ENCODE measurements at regions not wholly inside any gene's neighbourhood (a gene's known extent, or its start where the extent isn't known, plus 50 kb on each side); places are given as distances from the start of the nearest gene placed in this dataset.

GRCh38 chr16:86891631-86892030 is 313.3 kb downstream of the FOXL1 start:
- ATAC-seq (no peak), DNase-seq (no peak)
- Mint-ChIP-seq H3K36me3 (ENCODE audit: low read depth) (no peaks in the 10 kb centered on the region), H3K4me3 (no peak overlapping the region), H3K4me1 (ENCODE audit: low read depth) (no peaks in the 10 kb centered on the region), H3K27me3 (ENCODE audit: low read depth) (no peaks in the 10 kb centered on the region), H3K9me3 (ENCODE audit: insufficient read depth) (no peaks in the 10 kb centered on the region), H3K27ac (no peak overlapping the region)
- POLR2A ChIA-PET = no interaction called here
- CTCF ChIA-PET = interaction anchor here (1.3 kb wide), 1 partner anchor 9 kb away, joined by 3 read pairs; no protein-coding TSS in a partner anchor

DNA sequence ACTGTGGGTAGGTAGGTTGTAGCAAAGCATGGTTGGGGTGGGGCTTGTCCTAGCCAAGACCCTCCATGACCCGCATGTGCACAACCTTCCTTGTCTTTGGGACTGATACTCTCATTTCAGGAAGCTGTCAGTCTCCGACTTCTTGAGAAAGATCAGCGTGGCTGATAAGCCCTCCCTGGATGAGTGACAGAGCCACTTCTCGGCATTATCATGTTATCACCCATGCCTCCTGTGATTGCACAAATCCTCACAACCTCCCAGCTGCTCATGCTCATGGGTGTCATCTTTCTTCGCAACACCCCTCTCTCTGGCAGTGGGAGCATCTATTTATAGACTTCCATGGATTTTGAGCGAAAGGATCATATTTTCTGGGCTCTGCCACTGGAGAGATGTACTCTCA is 314.2 kb downstream of the FOXL1 start:
- DNase-seq (no peak), ATAC-seq (no peak)
- Mint-ChIP-seq H3K4me1 (ENCODE audit: low read depth) (no peaks in the 10 kb centered on the region), H3K27me3 (ENCODE audit: low read depth) (no peaks in the 10 kb centered on the region), H3K4me3 (no peak overlapping the region), H3K36me3 (ENCODE audit: low read depth) (no peaks in the 10 kb centered on the region), H3K9me3 (ENCODE audit: insufficient read depth) (no peaks in the 10 kb centered on the region), H3K27ac (no peak overlapping the region)
- CTCF ChIA-PET = interaction anchor here (1.3 kb wide), 1 partner anchor 10 kb away, joined by 3 read pairs; no protein-coding TSS in a partner anchor
- POLR2A ChIA-PET = no interaction called here

- Mint-ChIP-seq H3K36me3 (ENCODE audit: low read depth) (no peaks in the 10 kb centered on the region), H3K9me3 (ENCODE audit: insufficient read depth) (no peaks in the 10 kb centered on the region), H3K4me1 (ENCODE audit: low read depth) (no peaks in the 10 kb centered on the region), H3K27me3 (ENCODE audit: low read depth) (no peaks in the 10 kb centered on the region), H3K4me3 (no peak overlapping the region), H3K27ac (no peak overlapping the region)
- ATAC-seq (no peak), DNase-seq (no peak)
- ChIA-PET CTCF (no interaction called here), POLR2A (no interaction called here)
These were observed 315.2 kb downstream of the FOXL1 start for GRCh38 chr16:86893506-86893905.

DNA sequence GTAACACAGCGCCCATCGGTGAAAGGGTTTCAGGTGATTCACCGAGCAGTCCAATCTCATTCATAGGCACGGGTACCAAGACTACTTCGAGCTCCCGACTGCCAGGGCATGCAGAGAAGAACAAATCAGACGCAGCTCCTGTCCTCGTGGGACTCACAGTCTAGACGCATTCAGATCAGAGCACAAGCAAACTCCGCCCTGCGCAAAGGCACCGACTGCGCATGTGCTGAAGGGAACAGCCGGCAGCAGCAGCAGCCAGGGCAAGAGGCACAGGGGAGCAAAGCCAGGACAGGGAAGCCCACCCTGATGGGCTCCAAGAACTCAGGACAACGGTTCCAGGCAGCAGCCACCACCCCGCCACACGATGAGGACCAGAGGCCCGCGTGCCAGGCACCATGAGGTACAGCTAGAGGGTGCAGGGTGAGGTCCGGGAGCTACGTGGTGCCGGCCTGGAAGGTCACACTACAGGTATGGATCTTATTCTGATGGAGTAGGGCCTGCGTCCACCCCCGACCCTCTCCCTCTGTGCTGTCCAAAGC is 315.7 kb downstream of the FOXL1 start:
- ATAC-seq (no peak), DNase-seq (no peak)
- Mint-ChIP-seq H3K27ac (no peak overlapping the region), H3K4me3 (no peak overlapping the region), H3K27me3 (ENCODE audit: low read depth) (no peaks in the 10 kb centered on the region), H3K4me1 (ENCODE audit: low read depth) (no peaks in the 10 kb centered on the region), H3K36me3 (ENCODE audit: low read depth) (no peaks in the 10 kb centered on the region), H3K9me3 (ENCODE audit: insufficient read depth) (no peaks in the 10 kb centered on the region)
- ChIA-PET CTCF (no interaction called here), POLR2A (no interaction called here)

- no peak overlapping the region for H3K27ac Mint-ChIP-seq
- H3K36me3 Mint-ChIP-seq (ENCODE audit: low read depth) = no peaks in the 10 kb centered on the region
- POLR2A ChIA-PET = no interaction called here
- CTCF ChIA-PET = no interaction called here
- H3K4me3 Mint-ChIP-seq = no peak overlapping the region
- H3K4me1 Mint-ChIP-seq (ENCODE audit: low read depth) = no peaks in the 10 kb centered on the region
- DNase-seq = no peak
- H3K27me3 Mint-ChIP-seq (ENCODE audit: low read depth) = no peaks in the 10 kb centered on the region
- H3K9me3 Mint-ChIP-seq (ENCODE audit: insufficient read depth) = no peaks in the 10 kb centered on the region
- no peak for ATAC-seq
These were observed 316.6 kb downstream of the FOXL1 start for GRCh38 chr16:86894925-86895324.

DNA sequence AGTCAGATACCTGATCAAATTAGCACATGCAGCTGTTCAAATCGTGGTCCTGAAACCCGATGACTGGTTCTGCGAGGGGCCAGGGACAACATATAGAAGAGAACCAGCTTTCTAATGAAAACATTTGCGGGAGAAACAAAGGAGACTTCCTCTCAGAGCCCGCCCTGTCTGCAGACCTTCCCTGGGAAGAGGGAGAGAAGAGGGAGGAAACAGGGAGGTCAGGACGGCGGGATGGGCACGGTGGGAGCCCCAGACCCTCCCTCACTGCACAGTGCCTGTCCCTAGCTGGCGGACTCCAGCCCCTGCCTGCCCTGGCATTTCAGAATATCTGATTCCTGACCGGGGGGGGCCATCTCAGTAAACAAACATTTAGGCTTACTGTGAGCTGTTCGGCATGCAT is 317.3 kb downstream of the FOXL1 start:
- Mint-ChIP-seq H3K4me1 (ENCODE audit: low read depth) (no peaks in the 10 kb centered on the region), H3K4me3 (no peak overlapping the region), H3K27ac (no peak overlapping the region), H3K27me3 (ENCODE audit: low read depth) (no peaks in the 10 kb centered on the region), H3K9me3 (ENCODE audit: insufficient read depth) (no peaks in the 10 kb centered on the region), H3K36me3 (ENCODE audit: low read depth) (no peaks in the 10 kb centered on the region)
- ChIA-PET POLR2A (no interaction called here), CTCF (no interaction called here)
- DNase-seq (no peak), ATAC-seq (no peak)

DNA sequence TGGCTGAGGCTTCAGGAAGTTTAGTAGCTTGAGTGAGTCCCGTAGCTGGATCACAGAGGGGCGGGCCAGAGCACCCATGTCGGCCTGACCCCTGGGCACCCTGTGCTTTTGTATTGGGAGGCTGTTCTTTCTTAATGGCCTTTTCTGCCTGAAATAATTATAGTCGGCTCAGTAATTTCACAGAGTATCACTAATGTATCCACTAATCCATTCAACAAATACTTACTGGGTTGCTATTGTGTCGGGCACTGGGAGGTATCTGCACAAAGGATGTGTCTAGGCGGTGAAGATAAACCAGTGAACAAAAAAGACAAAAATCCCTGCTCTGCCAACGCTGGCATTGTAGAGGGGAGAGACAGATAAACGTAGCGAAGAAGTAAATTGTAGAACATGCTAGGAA is 318.6 kb downstream of the FOXL1 start:
- Mint-ChIP-seq H3K27me3 (ENCODE audit: low read depth) (no peaks in the 10 kb centered on the region), H3K9me3 (ENCODE audit: insufficient read depth) (no peaks in the 10 kb centered on the region), H3K27ac (no peak overlapping the region), H3K4me3 (no peak overlapping the region), H3K36me3 (ENCODE audit: low read depth) (no peaks in the 10 kb centered on the region), H3K4me1 (ENCODE audit: low read depth) (no peaks in the 10 kb centered on the region)
- ChIA-PET POLR2A (no interaction called here), CTCF (no interaction called here)
- DNase-seq (no peak), ATAC-seq (no peak)

GRCh38 chr16:86897486-86897885 is 319.1 kb downstream of the FOXL1 start:
- H3K4me1 Mint-ChIP-seq (ENCODE audit: low read depth) = no peaks in the 10 kb centered on the region
- no peaks in the 10 kb centered on the region for H3K36me3 Mint-ChIP-seq (ENCODE audit: low read depth)
- ATAC-seq = no peak
- no peak overlapping the region for H3K4me3 Mint-ChIP-seq
- ChIA-PET CTCF (no interaction called here), POLR2A (no interaction called here)
- no peak overlapping the region for H3K27ac Mint-ChIP-seq
- H3K9me3 Mint-ChIP-seq (ENCODE audit: insufficient read depth) = no peaks in the 10 kb centered on the region
- no peak for DNase-seq
- no peaks in the 10 kb centered on the region for H3K27me3 Mint-ChIP-seq (ENCODE audit: low read depth)

DNA sequence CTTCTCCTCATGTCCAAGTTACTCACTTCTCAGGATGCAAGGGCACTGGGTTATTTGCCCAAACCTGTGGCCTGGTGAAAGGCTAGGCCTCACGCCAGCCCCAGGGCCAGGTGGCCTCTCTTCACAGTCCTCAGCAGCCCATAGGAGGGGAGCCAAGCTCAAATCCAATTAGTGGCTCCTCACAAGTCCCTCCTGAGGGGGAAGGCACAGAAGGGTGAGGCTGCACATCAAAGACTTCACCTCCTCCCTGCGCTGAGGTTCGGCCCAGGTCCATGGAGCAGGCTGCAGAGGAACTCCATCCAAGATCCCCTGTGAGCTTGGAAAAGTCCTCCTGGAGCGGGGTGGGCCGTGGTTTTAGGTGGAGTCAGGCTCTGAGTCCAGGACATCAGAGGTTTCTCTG is 320.0 kb downstream of the FOXL1 start:
- Mint-ChIP-seq H3K27ac (no peak overlapping the region), H3K9me3 (ENCODE audit: insufficient read depth) (no peaks in the 10 kb centered on the region), H3K4me1 (ENCODE audit: low read depth) (no peaks in the 10 kb centered on the region), H3K27me3 (ENCODE audit: low read depth) (no peaks in the 10 kb centered on the region), H3K4me3 (no peak overlapping the region), H3K36me3 (ENCODE audit: low read depth) (no peaks in the 10 kb centered on the region)
- ChIA-PET CTCF (no interaction called here), POLR2A (no interaction called here)
- ATAC-seq = no peak
- DNase-seq = no peak

- Mint-ChIP-seq H3K9me3 (ENCODE audit: insufficient read depth) (no peaks in the 10 kb centered on the region), H3K4me3 (no peak overlapping the region), H3K27me3 (ENCODE audit: low read depth) (no peaks in the 10 kb centered on the region), H3K4me1 (ENCODE audit: low read depth) (no peaks in the 10 kb centered on the region), H3K36me3 (ENCODE audit: low read depth) (no peaks in the 10 kb centered on the region), H3K27ac (no peak overlapping the region)
- CTCF ChIA-PET = no interaction called here
- POLR2A ChIA-PET = no interaction called here
- no peak for ATAC-seq
- no peak for DNase-seq
These were observed 320.8 kb downstream of the FOXL1 start for GRCh38 chr16:86899151-86899550.

GRCh38 chr16:86899757-86900156 is 321.4 kb downstream of the FOXL1 start:
- Mint-ChIP-seq H3K9me3 (ENCODE audit: insufficient read depth) (no peaks in the 10 kb centered on the region), H3K27me3 (ENCODE audit: low read depth) (no peaks in the 10 kb centered on the region), H3K4me3 (no peak overlapping the region), H3K4me1 (ENCODE audit: low read depth) (no peaks in the 10 kb centered on the region), H3K36me3 (ENCODE audit: low read depth) (no peaks in the 10 kb centered on the region), H3K27ac (no peak overlapping the region)
- POLR2A ChIA-PET = no interaction called here
- CTCF ChIA-PET = no interaction called here
- DNase-seq (no peak), ATAC-seq (no peak)

DNA sequence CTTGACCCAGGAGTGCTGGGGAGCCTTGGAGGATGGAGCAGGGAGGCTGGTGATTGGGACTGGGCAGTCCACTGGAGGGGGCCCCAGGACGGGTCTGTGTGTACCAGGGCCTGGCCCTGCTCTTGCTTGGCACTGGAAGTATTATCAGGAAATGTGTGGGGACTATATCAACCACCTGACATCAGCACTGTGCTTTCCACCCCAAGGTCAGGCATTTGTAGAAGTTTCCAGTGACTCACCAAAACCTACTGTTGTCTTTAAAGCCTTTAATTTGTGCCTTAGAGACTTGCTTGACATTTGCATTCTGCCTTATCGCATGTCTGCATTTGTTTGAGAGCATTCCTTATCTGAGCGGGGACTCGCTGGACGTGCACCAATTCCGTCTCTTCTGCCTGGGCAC is 323.1 kb downstream of the FOXL1 start:
- Mint-ChIP-seq H3K4me1 (ENCODE audit: low read depth) (no peaks in the 10 kb centered on the region), H3K9me3 (ENCODE audit: insufficient read depth) (no peaks in the 10 kb centered on the region), H3K36me3 (ENCODE audit: low read depth) (no peaks in the 10 kb centered on the region), H3K4me3 (no peak overlapping the region), H3K27ac (no peak overlapping the region), H3K27me3 (ENCODE audit: low read depth) (no peaks in the 10 kb centered on the region)
- DNase-seq (no peak), ATAC-seq (no peak)
- ChIA-PET CTCF (no interaction called here), POLR2A (no interaction called here)

DNA sequence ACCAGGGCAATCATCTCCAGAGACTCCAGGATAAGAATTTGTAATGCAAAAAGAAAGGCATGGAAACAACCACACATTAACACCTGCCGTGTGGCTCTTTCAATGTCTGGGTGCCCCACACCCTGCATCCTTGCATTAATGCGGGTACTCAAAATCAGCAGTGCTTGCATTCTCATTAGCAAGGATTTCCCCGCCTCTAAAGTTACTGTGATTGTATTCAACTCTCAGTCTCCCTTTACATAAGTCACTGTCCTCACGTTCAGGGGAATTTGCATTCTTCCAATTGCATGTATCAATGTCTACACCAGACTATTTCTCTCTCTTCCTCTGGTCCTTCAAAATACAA is 324.3 kb downstream of the FOXL1 start:
- H3K4me1 Mint-ChIP-seq (ENCODE audit: low read depth) = no peaks in the 10 kb centered on the region
- ChIA-PET CTCF (no interaction called here), POLR2A (no interaction called here)
- ATAC-seq (no peak), DNase-seq (no peak)
- no peaks in the 10 kb centered on the region for H3K36me3 Mint-ChIP-seq (ENCODE audit: low read depth)
- H3K27ac Mint-ChIP-seq = no peak overlapping the region
- no peaks in the 10 kb centered on the region for H3K27me3 Mint-ChIP-seq (ENCODE audit: low read depth)
- H3K9me3 Mint-ChIP-seq (ENCODE audit: insufficient read depth) = no peaks in the 10 kb centered on the region
- no peak overlapping the region for H3K4me3 Mint-ChIP-seq
